Fibroblast of the aortic adventitia (primary cell): ENCODE measurements at regions not wholly inside any gene's neighbourhood (a gene's known extent, or its start where the extent isn't known, plus 50 kb on each side); places are given as distances from the start of the nearest gene placed in this dataset.

Experiments
- DNase-seq: peaks from one replicate; pipeline ENCODE4 v3.0.0-alpha.2; 2010; ENCODE audit warnings: low read depth
- H3K4me3 ChIP-seq: 2 replicates; pipeline ENCODE4 v1.5.1; 2011; ENCODE audit warnings: low read depth, mild to moderate bottlenecking, control low read depth, low read length, moderate library complexity
- CTCF ChIP-seq: IDR thresholded peaks from 2 replicates; pipeline ENCODE4 v1.5.1; 2011; ENCODE audit warnings: mild to moderate bottlenecking, low read length, control low read depth, inconsistent platforms; ENCODE audit not compliant: insufficient read depth

GRCh38 chr2:188181884-188182283 is 109.8 kb upstream of the GULP1 start:
- H3K4me3 ChIP-seq, result no peak overlapping the region
- no peak for TF ChIP-seq CTCF
- no peak for DNase-seq

GRCh38 chr2:188187726-188188125 is 103.9 kb upstream of the GULP1 start:
- no peak for TF ChIP-seq CTCF
- H3K4me3 ChIP-seq, result no peak overlapping the region
- DNase-seq, result no peak

GRCh38 chr2:188189356-188189755 is 102.3 kb upstream of the GULP1 start:
- H3K4me3 ChIP-seq, result no peak overlapping the region
- DNase-seq, result no peak
- no peak for TF ChIP-seq CTCF

- TF ChIP-seq CTCF, result no peak
- no peak for DNase-seq
- no peak overlapping the region for H3K4me3 ChIP-seq
Measured at GRCh38 chr2:188193230-188193629, 98.4 kb upstream of the GULP1 start.

- peak; percentile 66 for DNase-seq
- no peak for TF ChIP-seq CTCF
- no peak overlapping the region for H3K4me3 ChIP-seq
Measured at GRCh38 chr2:188196343-188197008, 95.2 kb upstream of the GULP1 start.

- peak; percentile 83 for DNase-seq
- TF ChIP-seq CTCF, result no peak
- H3K4me3 ChIP-seq, result no peak overlapping the region
Measured at GRCh38 chr2:188199716-188200128, 92.0 kb upstream of the GULP1 start.

- no peak overlapping the region for H3K4me3 ChIP-seq
- TF ChIP-seq CTCF, result no peak
- no peak for DNase-seq
Measured at GRCh38 chr2:188201639-188202038, 90.0 kb upstream of the GULP1 start.
